A549 (cell line): ENCODE measurements at regions not wholly inside any gene's neighbourhood (a gene's known extent, or its start where the extent isn't known, plus 50 kb on each side); places are given as distances from the start of the nearest gene placed in this dataset.

Experiments
- ATAC-seq, 2 experiments: fragments of 200-7000 bp in 1 of 2; fragments of >200 bp in 1 of 2; cut with Nextera tagmentation in 1 of 2; cut with Tn5 transposase in 1 of 2; 3 replicates each; pipeline versions ENCODE4 v1.8.0 to v1.9.1; 2018 to 2020; ENCODE audit warnings: mild to moderate bottlenecking in 1 of 2, moderate library complexity in 1 of 2
- CTCF ChIA-PET: fragments of 300-600 bp; sonication (Branson Sonifier 250); formaldehyde crosslinking; extraction: SDS; loops from one replicate; lab custom pipeline; 2021; ENCODE audit warnings: antibody characterized with exemption, inconsistent platforms; lab: Yijun Ruan, JAX
- POLR2A ChIA-PET: fragments of 350-600 bp; formaldehyde crosslinking; extraction: SDS; loops from one replicate; lab custom pipeline; 2021; ENCODE audit warnings: antibody characterized with exemption, inconsistent platforms; lab: Yijun Ruan, JAX
- DNase-seq, 2 experiments: peaks; one replicate each; pipeline versions ENCODE4 v3.0.0 to v3.0.0-alpha.2; 2011 to 2016; ENCODE audit warnings: low read depth in 1 of 2, low spot score in 1 of 2
- FAIRE-seq: peaks from 2 replicates; lab custom pipeline; 2011; peaks lifted over from hg19 to GRCh38; lab: Jason Lieb, UNC
- H3K27ac ChIP-seq, 2 experiments: fragments of >200 bp; sonication (Bioruptor Twin); formaldehyde crosslinking; 3 replicates each; pipeline ENCODE4 v1.5.1; 2016 to 2017
- H3K4me1 ChIP-seq: fragments of >200 bp; sonication (Bioruptor Twin); formaldehyde crosslinking; 3 replicates; pipeline ENCODE4 v1.6.1; 2016
- H3K4me2 ChIP-seq: fragments of >200 bp; sonication (Bioruptor Twin); formaldehyde crosslinking; 3 replicates; pipeline ENCODE4 v1.6.1; 2016
- H3K4me3 ChIP-seq: fragments of >200 bp; sonication (Bioruptor Twin); formaldehyde crosslinking; 3 replicates; pipeline ENCODE4 v1.5.1; 2016
- H3K9me3 ChIP-seq: fragments of >200 bp; sonication (Bioruptor Twin); formaldehyde crosslinking; 3 replicates; pipeline ENCODE4 v1.6.1; 2016
- ATOH8 ChIP-seq: fragments of 250-450 bp; sonication (Bioruptor Pico); IDR thresholded peaks from 2 replicates; pipeline ENCODE4 v1.5.0; 2020; ENCODE audit warnings: low read depth, mild to moderate bottlenecking, moderate library complexity
- CBX2 ChIP-seq: fragments of 200-600 bp; sonication (generic); IDR thresholded peaks from 2 replicates; pipeline ENCODE4 v1.6.1; 2016; ENCODE audit warnings: low read depth, mild to moderate bottlenecking, borderline replicate concordance
- CEBPB ChIP-seq, 2 experiments: fragments of >200 bp in 1 of 2; sonication (Bioruptor Twin) in 1 of 2; formaldehyde crosslinking in 1 of 2; IDR thresholded peaks; 2 replicates each; pipeline ENCODE4 v1.6.1; 2012 to 2016
- EHMT2 ChIP-seq: fragments of 200-600 bp; sonication (generic); IDR thresholded peaks from 2 replicates; pipeline ENCODE4 v1.6.1; 2016; ENCODE audit warnings: antibody characterized with exemption, low read depth, mild to moderate bottlenecking, moderate library complexity
- EP300 ChIP-seq, 2 experiments: fragments of >200 bp; sonication (Bioruptor Twin); formaldehyde crosslinking; IDR thresholded peaks; 2 replicates in 1 of 2; 3 replicates in 1 of 2; pipeline ENCODE4 v1.6.1; 2016 to 2017
- ESRRA ChIP-seq: fragments of 150-350 bp; IDR thresholded peaks from 2 replicates; pipeline ENCODE4 v1.6.1; 2014; ENCODE audit warnings: mild to moderate bottlenecking, low read length, borderline replicate concordance
- FOSL2 ChIP-seq, 2 experiments: fragments of 450-650 bp in 1 of 2; fragments of >200 bp in 1 of 2; sonication (Bioruptor Twin) in 1 of 2; formaldehyde crosslinking; IDR thresholded peaks; 2 replicates each; pipeline versions ENCODE4 v1.5.0 to v1.6.1; 2016 to 2020; ENCODE audit warnings: mild to moderate bottlenecking in 1 of 2, moderate library complexity in 1 of 2
- HMGXB4 ChIP-seq: fragments of 250-450 bp; sonication (Bioruptor Pico); IDR thresholded peaks from 2 replicates; pipeline ENCODE4 v1.5.0; 2021; ENCODE audit warnings: mild to moderate bottlenecking, moderate library complexity, borderline replicate concordance
- JUNB ChIP-seq: fragments of >200 bp; sonication (Bioruptor Twin); formaldehyde crosslinking; IDR thresholded peaks from 2 replicates; pipeline ENCODE4 v1.6.1; 2016
- KDM1A ChIP-seq: fragments of 200-600 bp; sonication (generic); IDR thresholded peaks from 2 replicates; pipeline ENCODE4 v1.6.1; 2016; ENCODE audit warnings: low read depth, mild to moderate bottlenecking
- KDM5A ChIP-seq: fragments of 200-600 bp; sonication (generic); IDR thresholded peaks from 2 replicates; pipeline ENCODE4 v1.6.1; 2016; ENCODE audit warnings: antibody characterized with exemption, mild to moderate bottlenecking
- MAFK ChIP-seq: fragments of 450-650 bp; IDR thresholded peaks from 2 replicates; pipeline ENCODE4 v1.6.1; 2014; ENCODE audit not compliant: partially characterized antibody
- MAX ChIP-seq: IDR thresholded peaks from 2 replicates; pipeline ENCODE4 v1.6.1; 2012
- MAZ ChIP-seq: fragments of 150-350 bp; IDR thresholded peaks from 2 replicates; pipeline ENCODE4 v1.6.1; 2014; ENCODE audit warnings: antibody characterized with exemption, low read depth, low read length, borderline replicate concordance
- MYC ChIP-seq: IDR thresholded peaks from 2 replicates; pipeline ENCODE4 v1.6.1; 2012; ENCODE audit warnings: mild to moderate bottlenecking, inconsistent platforms, low read length, improper control_type of control experiment, borderline replicate concordance
- NPAS2 ChIP-seq: fragments of 250-450 bp; sonication (Bioruptor Pico); IDR thresholded peaks from 2 replicates; pipeline ENCODE4 v1.8.0; 2022; ENCODE audit warnings: mild to moderate bottlenecking, moderate library complexity, borderline replicate concordance
- PBX3 ChIP-seq: IDR thresholded peaks from 2 replicates; pipeline ENCODE4 v1.6.1; 2012
- PHF8 ChIP-seq: fragments of 200-600 bp; sonication (generic); IDR thresholded peaks from 2 replicates; pipeline ENCODE4 v1.6.1; 2016; ENCODE audit warnings: low read depth, mild to moderate bottlenecking, antibody characterized with exemption, moderate library complexity, borderline replicate concordance
- POLR2AphosphoS2 ChIP-seq: conservative IDR thresholded peaks from 2 replicates; pipeline ENCODE4 v1.6.1; 2012; ENCODE audit warnings: low read length, improper control_type of control experiment, inconsistent platforms
- RAD21 ChIP-seq, 2 experiments: fragments of >200 bp in 1 of 2; sonication (Bioruptor Twin) in 1 of 2; formaldehyde crosslinking in 1 of 2; IDR thresholded peaks in 1 of 2; conservative IDR thresholded peaks in 1 of 2; 2 replicates in 1 of 2; 3 replicates in 1 of 2; pipeline ENCODE4 v1.6.1; 2012 to 2018; ENCODE audit warnings: inconsistent platforms in 1 of 2
- REST ChIP-seq: fragments of 200-600 bp; sonication (generic); IDR thresholded peaks from 2 replicates; pipeline ENCODE4 v1.6.1; 2016; ENCODE audit warnings: antibody characterized with exemption, mild to moderate bottlenecking, moderate library complexity
- RFX5 ChIP-seq: fragments of 450-650 bp; IDR thresholded peaks from 2 replicates; pipeline ENCODE4 v1.7.1; 2014; ENCODE audit warnings: antibody characterized with exemption, mild to moderate bottlenecking, moderate library complexity
- SREBF2 ChIP-seq: fragments of 450-650 bp; IDR thresholded peaks from 2 replicates; pipeline ENCODE4 v1.6.1; 2014; ENCODE audit warnings: mild to moderate bottlenecking, moderate library complexity
- TFCP2L1 ChIP-seq: fragments of 250-450 bp; sonication (Bioruptor Pico); IDR thresholded peaks from 2 replicates; pipeline ENCODE4 v1.5.0; 2021; ENCODE audit warnings: mild to moderate bottlenecking
- WGBS: methylation state at CpG from one replicate; pipeline ENCODE4 v1.1.6; 2017; ENCODE audit errors: missing lambda C conversion rate; 5-methylcytosine and 5-hydroxymethylcytosine counted together

GRCh38 chr2:144583741-144584453, 64.0 kb upstream of the ZEB2 start:
- 64% methylated on average over 4 of the region's 4 CpGs for WGBS
- FAIRE-seq (no peak), ATAC-seq (peak; percentile 86 to 93), DNase-seq (peak in 1 of 2 experiments; percentile 13)
- Histone ChIP-seq H3K4me1 (peaks cover 10% of the 10 kb centered on the region; the same call in 2 of the 3 replicates), H3K27ac (peak overlapping the region in 1 of 2 experiments; percentile 57; a peak in 3 of 6 replicates), H3K4me2 (peak overlapping the region; percentile 8; the same call in 2 of the 3 replicates), H3K4me3 (no peak overlapping the region), H3K9me3 (no peaks in the 10 kb centered on the region)
- POLR2A ChIA-PET = no interaction called here
- CTCF ChIA-PET = no interaction called here
- TF ChIP-seq MAZ (no peak), PHF8 (no peak), RFX5 (no peak), ESRRA (no peak), CBX2 (no peak), TFCP2L1 (CRISPR knock-in tag) (no peak), MAX (no peak), RAD21 (conservative IDR thresholded peaks at IDR 0.05 in 1 of 2, IDR thresholded peaks at IDR 0.05 in 1 of 2) (no peak), NPAS2 (CRISPR knock-in tag) (no peak), JUNB (peak; percentile 45; the same call in 1 of the 2 replicates), MYC (no peak), POLR2AphosphoS2 (no peak), CEBPB (IDR thresholded peaks at IDR 0.05) (peak in 1 of 2 experiments; percentile 46; a peak in 2 of 4 replicates), MAFK (no peak), EP300 (IDR thresholded peaks at IDR 0.05) (no peak), HMGXB4 (CRISPR knock-in tag) (no peak), KDM1A (no peak), PBX3 (no peak), FOSL2 (IDR thresholded peaks at IDR 0.05) (peak; percentile 63), FOSL2 (CRISPR knock-in tag; IDR thresholded peaks at IDR 0.05) (peak; percentile 58), REST (no peak), SREBF2 (no peak), EHMT2 (no peak), KDM5A (no peak), ATOH8 (no peak)
